ENCODE measurements at regions not wholly inside any gene's neighbourhood (a gene's known extent, or its start where the extent isn't known, plus 50 kb on each side); places are given as distances from the start of the nearest gene placed in this dataset.

GRCh38 chr1:185409345-185409744 is 92.3 kb upstream of the IVNS1ABP start:
- Histone ChIP-seq H3K36me3 (ENCODE audit: control insufficient read depth in 2 of 2, extremely low read depth in 1 of 2, insufficient read depth in 2 of 2, low read length in 2 of 2) (no peaks in the 10 kb centered on the region), H3K27me3 (ENCODE audit: control insufficient read depth in 2 of 2, insufficient read depth in 2 of 2, low read length in 2 of 2) (no peaks in the 10 kb centered on the region), H3K9me1 (replicated peaks; ENCODE audit: control insufficient read depth, extremely low read depth, insufficient read depth, low read length) (no peaks in the 10 kb centered on the region), H3K9me3 (replicated peaks; ENCODE audit: control insufficient read depth, insufficient read depth, low read length) (no peaks in the 10 kb centered on the region), H4K20me1 (replicated peaks; ENCODE audit: control insufficient read depth, extremely low read depth, insufficient read depth, low read length) (no peaks in the 10 kb centered on the region), H3K27ac (ENCODE audit: insufficient read depth, low read depth, low read length) (no peak overlapping the region), H3K4me3 (replicated peaks in 1 of 3; ENCODE audit: insufficient read depth in 1 of 3, low read depth in 1 of 3, low read length in 3 of 3) (no peak overlapping the region), H3K79me2 (ENCODE audit: control insufficient read depth, insufficient read depth, low read length) (no peaks in the 10 kb centered on the region), H3K4me2 (ENCODE audit: insufficient read depth, low read length) (no peak overlapping the region), H2AFZ (ENCODE audit: low read depth, low read length) (no peak overlapping the region), H3K4me1 (ENCODE audit: control insufficient read depth, extremely low read depth, insufficient read depth, low read length) (no peaks in the 10 kb centered on the region), H3K9ac (replicated peaks; ENCODE audit: extremely low read depth, insufficient read depth, low read length) (no peak overlapping the region)
- FAIRE-seq = no peak
- TF ChIP-seq POLR2AphosphoS5 (IDR thresholded peaks at IDR 0.05; ENCODE audit: insufficient read depth, low read depth, low read length) (no peak), JUN (IDR thresholded peaks at IDR 0.05; ENCODE audit: borderline replicate concordance, insufficient read depth, insufficient read length, low read depth) (no peak), CTCF (IDR thresholded peaks at IDR 0.05; ENCODE audit: extremely low read depth in 1 of 2, insufficient read depth in 1 of 2, low read depth in 1 of 2, low read length in 2 of 2) (no peak), POLR2A (IDR thresholded peaks at IDR 0.05; ENCODE audit: low read depth, low read length) (no peak)
- dilution Hi-C loops (cut with MboI; ENCODE audit: extremely low pct_ligation_motif_present, low sequenced_read_pairs) = no loop called here
- no peak for DNase-seq (ENCODE audit: low read depth, low spot score)
- ChIA-PET CTCF (interaction anchor here (1.0 to 1.2 kb wide), 2 partner anchors 16 to 92 kb away, joined by 3 read pairs; partner anchors contain the start of gene IVNS1ABP), POLR2A (no interaction called here)
- intact Hi-C loops (cut with micrococcal nuclease) = no loop called here
- BruUV-seq (replicated peaks) = no TSS peak

GRCh38 chr1:185408700-185409270 is 91.7 kb upstream of the IVNS1ABP start:
- intact Hi-C loops (cut with micrococcal nuclease) = no loop called here
- DNase-seq (ENCODE audit: low read depth, low spot score) (no peak), FAIRE-seq (no peak)
- H3K9me1 ChIP-seq (replicated peaks; ENCODE audit: control insufficient read depth, extremely low read depth, insufficient read depth, low read length) = no peaks in the 10 kb centered on the region
- TF ChIP-seq POLR2A (IDR thresholded peaks at IDR 0.05; ENCODE audit: low read depth, low read length) = no peak
- TF ChIP-seq GATA2 (IDR thresholded peaks at IDR 0.05; ENCODE audit: insufficient read depth, insufficient read length, low read depth, low read length) = no peak
- no peak for TF ChIP-seq POLR2AphosphoS5 (IDR thresholded peaks at IDR 0.05; ENCODE audit: insufficient read depth, low read depth, low read length)
- TF ChIP-seq EZH2 (IDR thresholded peaks at IDR 0.05; ENCODE audit: borderline replicate concordance, low read depth, low read length, severe bottlenecking) = no peak
- no peak for TF ChIP-seq MAX (IDR thresholded peaks at IDR 0.05; ENCODE audit: insufficient read depth, insufficient read length)
- TF ChIP-seq MYC (IDR thresholded peaks at IDR 0.05; ENCODE audit: low read depth, low read length) = no peak
- TF ChIP-seq FOS (IDR thresholded peaks at IDR 0.05; ENCODE audit: borderline replicate concordance, insufficient read depth, low read length) = no peak
- no peak for TF ChIP-seq CTCF (IDR thresholded peaks at IDR 0.05; ENCODE audit: extremely low read depth in 1 of 2, insufficient read depth in 1 of 2, low read depth in 1 of 2, low read length in 2 of 2)
- TF ChIP-seq JUN (IDR thresholded peaks at IDR 0.05; ENCODE audit: borderline replicate concordance, insufficient read depth, insufficient read length, low read depth) = no peak
- H3K27me3 ChIP-seq (ENCODE audit: control insufficient read depth in 2 of 2, insufficient read depth in 2 of 2, low read length in 2 of 2) = no peaks in the 10 kb centered on the region
- no peak overlapping the region for H3K9ac ChIP-seq (replicated peaks; ENCODE audit: extremely low read depth, insufficient read depth, low read length)
- H3K36me3 ChIP-seq (ENCODE audit: control insufficient read depth in 2 of 2, extremely low read depth in 1 of 2, insufficient read depth in 2 of 2, low read length in 2 of 2) = no peaks in the 10 kb centered on the region
- no peaks in the 10 kb centered on the region for H3K79me2 ChIP-seq (ENCODE audit: control insufficient read depth, insufficient read depth, low read length)
- CTCF ChIA-PET = interaction anchor here (1.2 kb wide), 1 partner anchor 91 kb away, joined by 3 read pairs; the partner anchor contains the start of gene IVNS1ABP
- no peaks in the 10 kb centered on the region for H3K4me1 ChIP-seq (ENCODE audit: control insufficient read depth, extremely low read depth, insufficient read depth, low read length)
- dilution Hi-C loops (cut with MboI; ENCODE audit: extremely low pct_ligation_motif_present, low sequenced_read_pairs) = no loop called here
- H4K20me1 ChIP-seq (replicated peaks; ENCODE audit: control insufficient read depth, extremely low read depth, insufficient read depth, low read length) = no peaks in the 10 kb centered on the region
- H2AFZ ChIP-seq (ENCODE audit: low read depth, low read length) = no peak overlapping the region
- no peak overlapping the region for H3K4me2 ChIP-seq (ENCODE audit: insufficient read depth, low read length)
- H3K9me3 ChIP-seq (replicated peaks; ENCODE audit: control insufficient read depth, insufficient read depth, low read length) = no peaks in the 10 kb centered on the region
- no peak overlapping the region for H3K4me3 ChIP-seq (replicated peaks in 1 of 3; ENCODE audit: insufficient read depth in 1 of 3, low read depth in 1 of 3, low read length in 3 of 3)
- no peak overlapping the region for H3K27ac ChIP-seq (ENCODE audit: insufficient read depth, low read depth, low read length)
- POLR2A ChIA-PET = no interaction called here
- BruUV-seq (replicated peaks) = no TSS peak

Measured in endothelial cell of umbilical vein (primary cell).